Neuronal stem cell (in vitro differentiated cells): ENCODE measurements at regions not wholly inside any gene's neighbourhood (a gene's known extent, or its start where the extent isn't known, plus 50 kb on each side); places are given as distances from the start of the nearest gene placed in this dataset.

Experiments
- DNase-seq: peaks from one replicate; pipeline ENCODE4 v3.0.0-alpha.2; 2013; ENCODE audit warnings: low spot score
- H2AFZ ChIP-seq: one replicate; pipeline ENCODE4 v1.6.1; 2013; ENCODE audit warnings: mild to moderate bottlenecking, low read length, inconsistent platforms
- H2AK5ac ChIP-seq: 2 replicates; pipeline ENCODE4 v1.6.1; 2013; ENCODE audit warnings: low read depth, mild to moderate bottlenecking, inconsistent platforms, low read length, moderate library complexity, mixed read lengths
- H2BK120ac ChIP-seq: 2 replicates; pipeline ENCODE4 v1.6.1; 2013; ENCODE audit warnings: low read depth, mild to moderate bottlenecking, inconsistent platforms, low read length, moderate library complexity, mixed read lengths
- H2BK12ac ChIP-seq: one replicate; pipeline ENCODE4 v1.6.1; 2013; ENCODE audit warnings: low read length, inconsistent platforms
- H2BK15ac ChIP-seq: 2 replicates; pipeline ENCODE4 v1.6.1; 2013; ENCODE audit warnings: mild to moderate bottlenecking, low read length, inconsistent platforms, mixed read lengths
- H2BK5ac ChIP-seq: one replicate; pipeline ENCODE4 v1.6.1; 2013; ENCODE audit warnings: inconsistent platforms, mild to moderate bottlenecking, low read length, moderate library complexity
- H3K14ac ChIP-seq: one replicate; pipeline ENCODE4 v1.6.1; 2013; ENCODE audit warnings: low read length, inconsistent platforms
- H3K18ac ChIP-seq: 2 replicates; pipeline ENCODE4 v1.6.1; 2013; ENCODE audit warnings: low read length, inconsistent platforms
- H3K23ac ChIP-seq: 2 replicates; pipeline ENCODE4 v1.6.1; 2013; ENCODE audit warnings: low read depth, mild to moderate bottlenecking, mixed read lengths, low read length, inconsistent platforms; ENCODE audit not compliant: poor library complexity
- H3K27ac ChIP-seq: replicated peaks from 3 replicates; pipeline ENCODE4 v1.5.1; 2013; ENCODE audit warnings: low read length, inconsistent platforms
- H3K27me3 ChIP-seq, 3 experiments: 2 replicates each; pipeline ENCODE4 v1.6.1; 2013; ENCODE audit warnings: low read length in 3 of 3, mild to moderate bottlenecking in 2 of 3, inconsistent platforms in 1 of 3, low read depth in 1 of 3, mixed read lengths in 1 of 3, moderate library complexity in 1 of 3; ENCODE audit not compliant: control insufficient read depth in 3 of 3, insufficient read depth in 3 of 3
- H3K36me3 ChIP-seq, 2 donors: replicated peaks in 1 of 2; 2 replicates each; pipeline ENCODE4 v1.6.1; 2013; ENCODE audit warnings: low read length in 2 of 2; ENCODE audit not compliant: control insufficient read depth in 2 of 2, insufficient read depth in 2 of 2
- H3K4ac ChIP-seq: 2 replicates; pipeline ENCODE4 v1.6.1; 2013; ENCODE audit warnings: inconsistent platforms, mild to moderate bottlenecking, low read length, moderate library complexity
- H3K4me1 ChIP-seq, 2 donors: 1 replicate in 1 of 2; 2 replicates in 1 of 2; pipeline ENCODE4 v1.6.1; 2013; ENCODE audit warnings: low read length in 2 of 2, low read depth in 1 of 2; ENCODE audit not compliant: control insufficient read depth in 2 of 2, insufficient read depth in 1 of 2
- H3K4me2 ChIP-seq: one replicate; pipeline ENCODE4 v1.6.1; 2013; ENCODE audit warnings: mild to moderate bottlenecking, low read length, inconsistent platforms; ENCODE audit not compliant: insufficient read depth, poor library complexity, severe bottlenecking
- H3K4me3 ChIP-seq, 2 donors: 2 replicates each; pipeline ENCODE4 v1.5.1; 2013; ENCODE audit warnings: low read length in 2 of 2, mild to moderate bottlenecking in 2 of 2, inconsistent platforms in 1 of 2, moderate library complexity in 1 of 2
- H3K79me1 ChIP-seq: one replicate; pipeline ENCODE4 v1.6.1; 2013; ENCODE audit warnings: low read depth, mild to moderate bottlenecking, inconsistent platforms, low read length, moderate library complexity
- H3K9ac ChIP-seq: one replicate; pipeline ENCODE4 v1.6.1; 2013; ENCODE audit warnings: mild to moderate bottlenecking, low read depth, low read length, inconsistent platforms; ENCODE audit not compliant: poor library complexity
- H3K9me3 ChIP-seq, 2 donors: replicated peaks in 1 of 2; 2 replicates each; pipeline versions ENCODE3 to v1.6.1; 2013; ENCODE audit warnings: low read length in 2 of 2, mild to moderate bottlenecking in 2 of 2, inconsistent platforms in 1 of 2, low read depth in 1 of 2, mixed read lengths in 1 of 2, moderate library complexity in 1 of 2; ENCODE audit not compliant: control insufficient read depth in 2 of 2, insufficient read depth in 1 of 2
- H4K8ac ChIP-seq: one replicate; pipeline ENCODE4 v1.6.1; 2013; ENCODE audit warnings: low read depth, mild to moderate bottlenecking, inconsistent platforms, low read length, moderate library complexity
- H4K91ac ChIP-seq: one replicate; pipeline ENCODE4 v1.6.1; 2013; ENCODE audit warnings: low read length, low read depth, mild to moderate bottlenecking, inconsistent platforms; ENCODE audit not compliant: poor library complexity
- WGBS, 2 donors: extraction: QIAGEN DNeasy Blood & Tissue Kit; methylation state at CpG; one replicate each; pipeline ENCODE4 v1.1.7; 2013; ENCODE audit warnings: missing lambda C conversion rate in 2 of 2, mixed read lengths in 1 of 2; ENCODE audit not compliant: insufficient read length in 2 of 2, insufficient replicate concordance in 1 of 2; ENCODE audit errors: extremely low coverage in 2 of 2; 5-methylcytosine and 5-hydroxymethylcytosine counted together

GRCh38 chr12:107544937-107545336 lies 140.7 kb upstream of the PWP1 start:
- H3K79me1 ChIP-seq, result no peaks in the 10 kb centered on the region
- no peak overlapping the region for H2BK120ac ChIP-seq
- WGBS, 2 donors, result no CpG with 5 or more reads among the region's 2 CpGs
- no peak overlapping the region for H2AK5ac ChIP-seq
- no peak overlapping the region for H3K23ac ChIP-seq
- no peak overlapping the region for H3K9ac ChIP-seq
- no peaks in the 10 kb centered on the region for H3K27me3 ChIP-seq
- H2BK15ac ChIP-seq, result no peak overlapping the region
- H3K4me2 ChIP-seq, result no peak overlapping the region
- H3K36me3 ChIP-seq, result no peaks in the 10 kb centered on the region
- no peak overlapping the region for H3K14ac ChIP-seq
- peaks cover 0 to 4% of the 10 kb centered on the region in 2 donors for H3K9me3 ChIP-seq
- no peak overlapping the region for H2BK5ac ChIP-seq
- H2AFZ ChIP-seq, result no peak overlapping the region
- no peaks in the 10 kb centered on the region for H3K4me1 ChIP-seq
- H3K4me3 ChIP-seq, result no peak overlapping the region
- H3K4ac ChIP-seq, result no peak overlapping the region
- no peak overlapping the region for H4K8ac ChIP-seq
- H2BK12ac ChIP-seq, result no peak overlapping the region
- no peak overlapping the region for H3K27ac ChIP-seq
- no peak overlapping the region for H3K18ac ChIP-seq
- DNase-seq, result no peak
- no peak overlapping the region for H4K91ac ChIP-seq

GRCh38 chr12:107545737-107546353 lies 139.8 kb upstream of the PWP1 start:
- no peak for DNase-seq
- no CpG with 5 or more reads among the region's 6 CpGs for WGBS, 2 donors
- H2BK5ac ChIP-seq, result no peak overlapping the region

GRCh38 chr12:107547389-107547788 lies 138.2 kb upstream of the PWP1 start:
- Histone ChIP-seq H3K9me3 (peaks cover 2 to 4% of the 10 kb centered on the region in 2 donors), H3K18ac (no peak overlapping the region), H3K4me3 (no peak overlapping the region), H3K9ac (no peak overlapping the region), H4K91ac (no peak overlapping the region), H3K4ac (no peak overlapping the region), H2AFZ (no peak overlapping the region), H3K4me1 (no peaks in the 10 kb centered on the region), H3K14ac (no peak overlapping the region), H3K23ac (no peak overlapping the region), H4K8ac (no peak overlapping the region), H3K27ac (no peak overlapping the region), H3K4me2 (no peak overlapping the region), H2AK5ac (no peak overlapping the region), H2BK12ac (no peak overlapping the region), H3K27me3 (no peaks in the 10 kb centered on the region), H2BK120ac (no peak overlapping the region), H3K36me3 (no peaks in the 10 kb centered on the region), H2BK15ac (no peak overlapping the region), H3K79me1 (no peaks in the 10 kb centered on the region), H2BK5ac (no peak overlapping the region)
- WGBS, 2 donors, result no CpG with 5 or more reads among the region's 3 CpGs
- DNase-seq, result no peak

More at GRCh38 chr12:107545737-107546353, 139.8 kb upstream of the PWP1 start:
- Histone ChIP-seq H3K27ac (no peak overlapping the region), H2BK12ac (no peak overlapping the region), H2AK5ac (no peak overlapping the region), H4K91ac (no peak overlapping the region), H3K4me2 (no peak overlapping the region), H3K4me1 (no peaks in the 10 kb centered on the region), H3K27me3 (no peaks in the 10 kb centered on the region), H2BK15ac (no peak overlapping the region), H3K9ac (no peak overlapping the region), H3K18ac (no peak overlapping the region), H3K4me3 (no peak overlapping the region), H3K14ac (no peak overlapping the region), H4K8ac (no peak overlapping the region), H3K4ac (no peak overlapping the region), H3K23ac (no peak overlapping the region), H3K9me3 (peaks cover 2 to 4% of the 10 kb centered on the region in 2 donors), H3K36me3 (no peaks in the 10 kb centered on the region), H3K79me1 (no peaks in the 10 kb centered on the region), H2AFZ (no peak overlapping the region), H2BK120ac (no peak overlapping the region)

GRCh38 chr12:107549651-107550480 lies 135.7 kb upstream of the PWP1 start:
- no peak overlapping the region for H3K18ac ChIP-seq
- H3K4me3 ChIP-seq, result no peak overlapping the region
- no peak overlapping the region for H3K14ac ChIP-seq
- no peak overlapping the region for H2BK120ac ChIP-seq
- H2BK15ac ChIP-seq, result no peak overlapping the region
- H2AFZ ChIP-seq, result no peak overlapping the region
- no peak overlapping the region for H3K4ac ChIP-seq
- no peaks in the 10 kb centered on the region for H3K36me3 ChIP-seq
- no peak overlapping the region for H2AK5ac ChIP-seq
- H3K4me1 ChIP-seq, result no peaks in the 10 kb centered on the region
- peaks cover 0 to 2% (median 0%) of the 10 kb centered on the region in 3 experiments for H3K27me3 ChIP-seq
- no CpG with 5 or more reads among the region's 4 CpGs for WGBS, 2 donors
- no peak overlapping the region for H3K27ac ChIP-seq
- H3K9me3 ChIP-seq, result peaks cover 2 to 4% of the 10 kb centered on the region in 2 donors
- H3K4me2 ChIP-seq, result no peak overlapping the region
- DNase-seq, result no peak
- no peak overlapping the region for H2BK5ac ChIP-seq
- no peak overlapping the region for H3K23ac ChIP-seq
- no peak overlapping the region for H4K91ac ChIP-seq
- no peak overlapping the region for H4K8ac ChIP-seq
- no peak overlapping the region for H2BK12ac ChIP-seq
- H3K9ac ChIP-seq, result no peak overlapping the region
- no peaks in the 10 kb centered on the region for H3K79me1 ChIP-seq
